HG03469 (cell line): ENCODE measurements at regions not wholly inside any gene's neighbourhood (a gene's known extent, or its start where the extent isn't known, plus 50 kb on each side); places are given as distances from the start of the nearest gene placed in this dataset.
"Not testable (repeated sequence)": the region's sequence is repeated elsewhere in the genome, so short reads cannot be mapped to it uniquely, and the experiment has no call there.

Experiments
- ATAC-seq: cut with Tn5 transposase; IDR thresholded peaks from one replicate; pipeline ENCODE4 v1.9.1; 2021; ENCODE audit warnings: mild to moderate bottlenecking, moderate library complexity, moderate number of reproducible peaks; ENCODE audit not compliant: unreplicated experiment

- ATAC-seq: no peak
These were observed 256.2 kb downstream of the TAFA4 start for GRCh38 chr3:68676136-68676535.

GRCh38 chr3:68667346-68667745 lies 265.0 kb downstream of the TAFA4 start:
- ATAC-seq: no peak

DNA sequence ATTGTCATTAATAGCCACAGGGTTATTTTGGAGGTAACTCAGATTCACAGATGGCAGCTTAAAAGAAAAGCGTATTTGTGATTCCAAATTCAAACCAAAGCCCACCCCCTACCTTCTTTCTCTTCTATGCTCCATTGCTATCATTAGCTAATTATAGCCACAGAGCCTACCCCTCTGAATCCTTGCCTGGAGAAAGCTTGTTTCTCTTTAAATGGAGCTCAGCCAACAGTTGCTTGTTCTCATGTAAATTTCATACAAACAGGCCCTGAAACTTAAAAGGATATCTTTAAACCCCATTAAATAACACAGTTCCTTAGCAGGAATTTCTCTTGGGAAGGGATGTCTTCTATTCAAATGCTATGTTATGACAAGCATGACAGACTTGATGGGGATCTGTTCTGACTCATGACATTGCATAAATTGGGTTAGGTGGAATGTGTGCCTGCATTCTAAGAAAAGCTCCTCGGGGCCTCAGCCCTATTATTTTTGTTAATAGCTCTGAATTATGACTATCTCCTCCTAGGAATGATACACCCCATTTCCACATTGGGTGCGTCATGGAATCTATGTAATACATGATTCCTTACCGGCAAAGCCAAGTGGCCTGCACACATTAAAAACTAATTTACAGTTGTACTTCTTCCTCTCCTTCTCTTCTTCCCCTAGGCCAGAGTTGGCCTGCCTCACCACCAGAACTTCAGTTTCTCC lies 265.8 kb downstream of the TAFA4 start:
- ATAC-seq: no peak

- no peak for ATAC-seq
These were observed 268.1 kb downstream of the TAFA4 start for GRCh38 chr3:68664276-68664675.

DNA sequence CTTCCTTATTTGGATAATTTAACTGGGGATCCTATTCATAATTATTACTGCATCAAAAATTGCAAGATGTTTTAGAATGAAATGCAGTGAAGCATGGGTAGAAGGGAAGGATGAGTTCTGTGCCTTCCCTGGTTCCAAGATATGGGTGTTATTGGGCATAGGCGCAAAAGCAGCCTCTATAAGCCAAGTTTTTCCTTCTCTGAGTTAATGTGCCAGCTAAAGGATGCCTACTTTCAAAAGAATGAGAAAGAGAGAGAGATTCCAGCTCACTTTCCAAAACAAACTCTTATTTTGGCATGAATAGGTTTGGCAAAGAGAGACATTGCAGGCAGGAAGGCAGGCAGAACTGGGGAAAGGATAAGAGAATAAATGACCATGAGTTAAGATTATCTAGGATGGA lies 270.2 kb downstream of the TAFA4 start:
- no peak for ATAC-seq

DNA sequence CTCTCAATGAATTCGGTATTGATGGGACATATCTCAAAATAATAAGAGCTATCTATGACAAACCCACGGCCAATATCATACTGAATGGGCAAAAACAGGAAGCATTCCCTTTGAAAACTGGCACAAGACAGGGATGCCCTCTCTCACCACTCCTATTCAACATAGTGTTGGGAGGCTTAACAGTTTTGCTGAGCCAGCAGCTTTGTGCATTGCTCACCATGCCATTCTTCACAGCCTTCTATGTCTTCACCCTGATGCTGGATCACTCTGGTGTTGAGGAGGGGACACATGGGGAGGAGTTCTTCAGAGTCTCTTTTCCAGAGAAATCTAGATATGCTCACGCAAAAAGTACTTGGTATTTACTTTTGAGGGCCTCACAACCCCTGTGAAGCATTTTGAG lies 281.7 kb downstream of the TAFA4 start:
- ATAC-seq: not testable (repeated sequence)

DNA sequence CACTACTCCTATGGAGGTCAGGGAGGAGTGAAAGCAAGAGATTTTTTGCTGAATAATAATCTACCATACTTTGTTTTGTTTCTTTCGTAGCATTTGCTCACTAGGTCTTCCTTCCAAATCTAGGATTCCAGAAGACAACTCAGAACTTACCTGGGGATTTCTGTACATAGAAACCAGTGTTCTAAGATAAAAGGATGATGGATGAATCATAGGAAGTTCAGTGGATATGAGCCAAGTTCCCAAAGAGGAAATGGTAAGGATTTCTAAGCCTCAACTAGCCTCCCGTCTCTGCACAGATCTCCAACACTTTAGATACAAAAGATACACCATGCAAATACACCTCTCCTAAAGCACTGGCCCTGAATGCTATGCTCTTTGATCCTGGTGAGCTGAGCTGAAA lies 283.9 kb downstream of the TAFA4 start:
- no peak for ATAC-seq

DNA sequence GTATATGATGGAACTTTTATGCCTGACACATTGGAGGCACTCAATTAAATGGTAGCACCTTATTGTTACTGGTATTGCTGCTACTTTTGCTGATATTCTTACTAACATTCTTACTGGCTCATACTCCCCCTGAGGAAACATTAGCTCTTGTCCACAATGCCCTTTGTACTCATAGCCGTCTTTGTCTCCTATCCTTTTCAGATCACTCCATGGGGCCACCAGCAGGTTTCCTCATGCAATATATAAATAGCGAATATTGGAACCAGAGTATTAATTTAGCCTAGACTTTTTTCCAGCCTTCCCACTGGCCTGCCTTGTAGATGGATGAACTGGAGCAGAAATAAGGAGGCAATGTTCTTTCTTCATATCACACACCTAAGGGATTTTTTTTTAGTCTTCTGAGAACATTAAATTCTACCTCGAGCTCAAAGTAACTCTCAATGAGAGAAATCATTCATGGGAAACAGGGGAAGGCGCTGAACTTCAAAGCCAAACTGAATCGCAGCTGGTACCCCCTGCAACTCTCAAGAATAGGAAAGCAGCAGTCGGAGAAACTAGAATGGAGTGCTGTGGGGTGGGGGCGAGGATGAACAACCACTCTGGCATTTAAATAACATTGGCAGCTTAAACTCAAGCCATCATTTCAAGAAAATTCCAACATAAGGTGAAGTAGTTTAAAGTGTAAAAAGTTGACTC lies 300.3 kb downstream of the TAFA4 start:
- ATAC-seq: no peak

- ATAC-seq: no peak
These were observed 312.1 kb downstream of the TAFA4 start for GRCh38 chr3:68620211-68620610.

GRCh38 chr3:68614087-68614486 lies 318.3 kb downstream of the TAFA4 start:
- no peak for ATAC-seq

- ATAC-seq: no peak
These were observed 361.0 kb downstream of the TAFA4 start for GRCh38 chr3:68571321-68571720.

DNA sequence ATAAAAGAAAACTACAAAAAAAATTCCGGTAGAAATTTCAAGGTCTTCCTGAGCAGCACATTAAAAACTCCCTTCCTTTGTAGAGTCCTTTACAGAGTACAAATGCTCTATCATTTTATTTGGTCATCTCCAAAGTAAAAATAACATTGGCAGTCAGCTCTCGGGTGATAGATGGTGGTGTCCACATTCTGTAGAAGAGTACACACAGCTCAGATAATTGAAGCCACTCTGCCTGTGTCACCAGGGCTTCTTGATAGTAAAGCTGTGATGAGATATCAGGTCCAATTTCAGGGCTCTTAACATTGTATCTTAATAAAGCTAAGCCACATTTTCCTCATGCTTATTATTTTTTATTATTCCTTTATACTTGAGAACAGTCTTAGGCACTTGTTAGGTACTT lies 371.6 kb downstream of the TAFA4 start:
- no peak for ATAC-seq

DNA sequence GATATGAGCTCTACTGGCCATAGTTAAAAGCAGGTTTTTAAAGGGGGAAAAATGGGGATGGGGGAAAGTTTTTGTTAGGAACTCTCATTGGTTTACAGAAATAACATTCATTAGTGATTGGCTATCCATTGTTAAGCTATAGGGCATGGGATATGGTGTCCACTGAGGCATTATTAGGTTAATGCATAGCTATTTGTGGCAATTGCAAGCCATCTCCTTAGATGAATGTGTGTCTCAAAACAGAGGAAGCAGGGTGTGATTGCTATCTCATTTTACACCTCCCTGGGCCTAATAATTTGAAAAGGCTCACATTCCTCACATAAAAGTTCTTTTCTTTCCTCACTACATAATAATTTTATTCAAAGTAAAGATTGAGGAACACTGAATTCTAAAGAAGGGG lies 396.6 kb downstream of the TAFA4 start:
- ATAC-seq: no peak

GRCh38 chr3:68523330-68523729 lies 409.0 kb downstream of the TAFA4 start:
- ATAC-seq: no peak

DNA sequence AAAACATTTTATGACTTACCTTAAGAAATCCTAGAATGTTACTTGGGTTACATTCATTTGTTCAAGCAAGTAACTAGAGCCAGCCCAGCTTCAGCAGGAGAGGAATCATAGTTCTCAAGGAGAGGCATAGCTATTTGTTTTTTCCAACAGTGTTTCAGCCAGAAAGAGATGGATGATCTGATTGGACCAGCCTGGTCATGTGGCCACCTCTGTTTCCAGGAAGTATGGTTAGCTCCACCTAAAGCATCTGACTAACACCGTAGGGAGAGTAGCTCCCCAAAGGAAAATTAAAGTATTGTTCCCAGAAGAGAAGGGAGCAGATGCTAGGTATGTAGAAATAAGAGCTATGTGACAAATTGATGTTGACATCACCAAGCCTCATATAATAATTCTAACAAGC lies 417.1 kb downstream of the TAFA4 start:
- no peak for ATAC-seq

GRCh38 chr3:68504201-68504600 lies 428.1 kb downstream of the TAFA4 start:
- no peak for ATAC-seq

DNA sequence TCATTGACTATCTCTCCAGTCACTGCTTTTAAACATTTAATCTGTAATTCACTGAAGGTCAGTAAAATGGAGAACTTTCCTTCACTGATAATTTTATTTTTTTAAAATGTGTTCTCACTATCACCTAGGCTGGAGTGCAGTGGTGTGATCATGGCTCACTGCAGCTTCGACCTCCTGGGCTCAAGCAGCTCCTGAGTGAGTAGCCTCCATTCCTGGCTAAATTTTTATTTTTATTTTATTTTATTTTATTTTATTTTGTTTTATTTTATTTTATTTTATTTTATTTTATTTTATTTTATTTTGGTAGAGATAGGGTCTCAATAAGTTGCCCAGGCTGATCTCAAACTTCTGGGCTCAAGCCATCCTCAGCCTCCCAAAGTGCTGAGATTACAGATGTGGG lies 446.5 kb downstream of the TAFA4 start:
- ATAC-seq: not testable (repeated sequence)

DNA sequence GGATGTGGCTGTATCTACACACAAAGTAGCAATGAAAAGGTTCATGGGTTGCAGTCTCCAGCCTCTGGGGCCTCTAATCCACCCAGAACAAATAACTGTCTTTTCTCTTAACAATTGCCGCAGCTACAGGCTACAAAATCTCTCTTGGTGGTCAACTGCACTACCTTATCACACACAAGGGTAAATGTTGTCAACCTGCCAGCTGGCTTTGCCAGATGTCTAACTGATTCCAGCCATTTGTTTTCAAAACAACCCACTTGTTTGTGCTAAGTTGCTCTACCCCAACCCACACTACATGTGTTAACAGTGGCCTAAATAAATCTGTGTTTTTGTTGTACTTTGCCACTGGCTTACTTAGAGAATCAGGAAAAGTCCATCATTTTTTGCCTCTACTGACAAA lies 447.3 kb downstream of the TAFA4 start:
- ATAC-seq: no peak

DNA sequence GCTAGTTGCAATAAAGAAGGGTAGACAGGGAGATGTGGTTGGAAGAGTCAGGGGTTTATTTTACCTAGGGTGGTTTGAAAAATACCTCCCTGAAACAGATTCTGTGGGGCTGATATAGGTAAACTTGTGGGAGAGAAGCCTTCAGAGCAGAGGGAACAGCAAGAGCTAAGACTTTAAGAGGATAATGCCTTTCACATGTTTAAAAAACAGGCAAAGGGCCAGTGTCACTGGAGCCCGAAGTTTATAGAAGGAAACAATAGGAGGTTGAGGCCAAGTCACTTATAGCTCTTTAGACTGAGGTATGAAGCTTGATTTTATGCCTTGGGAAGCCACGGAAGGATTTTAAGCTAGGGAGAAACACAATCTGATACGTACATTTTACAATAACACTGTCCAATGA lies 448.7 kb downstream of the TAFA4 start:
- ATAC-seq: no peak

- no peak for ATAC-seq
These were observed 449.3 kb downstream of the TAFA4 start for GRCh38 chr3:68483041-68483440.

GRCh38 chr3:68482565-68482964 lies 449.8 kb downstream of the TAFA4 start:
- ATAC-seq: no peak

GRCh38 chr3:68479779-68480178 lies 452.6 kb downstream of the TAFA4 start:
- no peak for ATAC-seq
